ENCODE measurements at regions not wholly inside any gene's neighbourhood (a gene's known extent, or its start where the extent isn't known, plus 50 kb on each side); places are given as distances from the start of the nearest gene placed in this dataset.

GRCh38 chr7:32428546-32428945 lies 61.6 kb downstream of the LSM5 start:
- no peak for DNase-seq

GRCh38 chr7:32427769-32428291 lies 62.4 kb downstream of the LSM5 start:
- peak; percentile 93 for DNase-seq

GRCh38 chr7:32416846-32417245 lies 73.3 kb downstream of the LSM5 start:
- no peak for DNase-seq

- DNase-seq = no peak
Measured at GRCh38 chr7:32415936-32416335, 74.2 kb downstream of the LSM5 start.

- DNase-seq = no peak
Measured at GRCh38 chr7:32415519-32415918, 74.7 kb downstream of the LSM5 start.

- no peak for DNase-seq
Measured at GRCh38 chr7:32412471-32412870, 77.7 kb downstream of the LSM5 start.

GRCh38 chr7:32410545-32410944 lies 79.6 kb downstream of the LSM5 start:
- DNase-seq = no peak

GRCh38 chr7:32406386-32406785 lies 83.8 kb downstream of the LSM5 start:
- no peak for DNase-seq

GRCh38 chr7:32403463-32404229 lies 86.5 kb downstream of the LSM5 start:
- DNase-seq = no peak

GRCh38 chr7:32400676-32401075 lies 89.5 kb downstream of the LSM5 start:
- DNase-seq = no peak

GRCh38 chr7:32399311-32399710 lies 90.9 kb downstream of the LSM5 start:
- no peak for DNase-seq

- DNase-seq = no peak
Measured at GRCh38 chr7:32395168-32395567, 95.0 kb downstream of the LSM5 start.

- no peak for DNase-seq
Measured at GRCh38 chr7:32393861-32394260, 96.3 kb downstream of the LSM5 start.

- DNase-seq = no peak
Measured at GRCh38 chr7:32390210-32390609, 100.0 kb downstream of the LSM5 start.

- no peak for DNase-seq
Measured at GRCh38 chr7:32385316-32385956, 104.7 kb downstream of the LSM5 start.

GRCh38 chr7:32381024-32381601 lies 109.1 kb downstream of the LSM5 start:
- DNase-seq = peak; percentile 2

GRCh38 chr7:32379510-32380112 lies 110.6 kb downstream of the LSM5 start:
- DNase-seq = no peak

GRCh38 chr7:32378988-32379387 lies 111.2 kb downstream of the LSM5 start:
- no peak for DNase-seq

GRCh38 chr7:32364581-32364980 lies 125.6 kb downstream of the LSM5 start:
- DNase-seq = no peak

- DNase-seq = no peak
Measured at GRCh38 chr7:32360127-32360526, 130.1 kb downstream of the LSM5 start.

GRCh38 chr7:32357535-32358277 lies 132.5 kb downstream of the LSM5 start:
- DNase-seq = peak; percentile 24

- DNase-seq = peak; percentile 69
Measured at GRCh38 chr7:32347244-32347828, 142.8 kb downstream of the LSM5 start.

All from hematopoietic multipotent progenitor cell treated with erythropoietin and hydrocortisone succinate and interleukin-3 and kit ligand, for 6 days (in vitro differentiated cells).